ENCODE measurements at regions not wholly inside any gene's neighbourhood (a gene's known extent, or its start where the extent isn't known, plus 50 kb on each side); places are given as distances from the start of the nearest gene placed in this dataset.

DNA sequence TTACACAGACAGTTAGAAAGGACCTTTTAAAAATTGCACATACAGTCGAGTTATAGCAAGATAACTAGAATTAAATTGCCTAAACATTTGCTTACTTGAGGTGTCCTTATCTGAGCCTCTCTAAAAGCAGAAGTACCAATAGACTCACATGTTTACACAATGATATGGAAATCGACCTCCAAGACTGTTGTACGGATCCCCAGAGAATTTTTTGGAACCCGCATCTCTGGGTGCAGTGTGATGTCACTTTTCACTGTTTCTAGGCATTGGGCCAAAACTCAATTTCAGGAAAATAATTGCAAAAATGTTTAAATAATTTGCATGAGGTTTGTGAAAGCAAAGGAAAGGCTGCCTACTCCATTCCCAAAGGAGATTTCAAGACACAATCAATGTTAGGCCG is 63.1 kb upstream of the ATG10 start:
- TF ChIP-seq CTCF (IDR thresholded peaks at IDR 0.05) (no peak), EP300 (IDR thresholded peaks at IDR 0.05) (no peak)
